Parathyroid adenoma (tissue), 2 donors: ENCODE measurements at regions not wholly inside any gene's neighbourhood (a gene's known extent, or its start where the extent isn't known, plus 50 kb on each side); places are given as distances from the start of the nearest gene placed in this dataset.

Experiments
- H2AFZ ChIP-seq: fragments of 300-600 bp; sonication (generic); one replicate; pipeline ENCODE4 v1.7.0; 2017; ENCODE audit warnings: antibody characterized with exemption, mild to moderate bottlenecking
- H3K27ac ChIP-seq: fragments of 300-600 bp; sonication (generic); one replicate; pipeline ENCODE4 v1.7.0; 2017
- H3K27me3 ChIP-seq: fragments of 300-600 bp; sonication (generic); one replicate; pipeline ENCODE4 v1.7.0; 2017; ENCODE audit warnings: low read length; ENCODE audit not compliant: control insufficient read depth, insufficient read depth
- H3K36me3 ChIP-seq: fragments of 300-600 bp; sonication (generic); one replicate; pipeline ENCODE4 v1.7.0; 2017; ENCODE audit warnings: low read length; ENCODE audit not compliant: control insufficient read depth, insufficient read depth
- H3K4me1 ChIP-seq: fragments of 300-600 bp; sonication (generic); one replicate; pipeline ENCODE4 v1.7.0; 2017; ENCODE audit warnings: control low read depth
- H3K4me2 ChIP-seq: fragments of 300-600 bp; sonication (generic); one replicate; pipeline ENCODE4 v1.7.0; 2017; ENCODE audit warnings: low read length
- H3K4me3 ChIP-seq: fragments of 300-600 bp; sonication (generic); one replicate; pipeline ENCODE4 v1.7.0; 2017; ENCODE audit warnings: low read depth, low read length
- H3K79me2 ChIP-seq: fragments of 300-600 bp; sonication (generic); one replicate; pipeline ENCODE4 v1.7.0; 2017; ENCODE audit warnings: control low read depth
- H3K9ac ChIP-seq: fragments of 300-600 bp; sonication (generic); one replicate; pipeline ENCODE4 v1.7.0; 2017; ENCODE audit warnings: mild to moderate bottlenecking
- H3K9me3 ChIP-seq: fragments of 300-600 bp; sonication (generic); one replicate; pipeline ENCODE4 v1.7.0; 2017; ENCODE audit warnings: low read length; ENCODE audit not compliant: control insufficient read depth
- CTCF ChIP-seq: fragments of 300-600 bp; sonication (generic); IDR thresholded peaks from one replicate; pipeline ENCODE4 v1.7.0; 2017; ENCODE audit warnings: antibody characterized with exemption, mild to moderate bottlenecking
- donor health status: primary hyperparathyroidism.

- Histone ChIP-seq H3K79me2 (no peaks in the 10 kb centered on the region), H3K9me3 (no peaks in the 10 kb centered on the region), H3K4me1 (no peaks in the 10 kb centered on the region), H3K9ac (no peak overlapping the region), H3K4me3 (no peak overlapping the region), H3K36me3 (no peaks in the 10 kb centered on the region), H3K27me3 (no peaks in the 10 kb centered on the region), H3K27ac (no peak overlapping the region), H2AFZ (no peak overlapping the region), H3K4me2 (no peak overlapping the region)
- TF ChIP-seq CTCF, result no peak
These were observed 55.5 kb upstream of the ZC3H11B start for GRCh38 chr1:219668446-219668845.

- Histone ChIP-seq H3K4me3 (no peak overlapping the region), H3K27me3 (no peaks in the 10 kb centered on the region), H3K4me1 (no peaks in the 10 kb centered on the region), H2AFZ (no peak overlapping the region), H3K36me3 (no peaks in the 10 kb centered on the region), H3K9ac (no peak overlapping the region), H3K27ac (no peak overlapping the region), H3K4me2 (no peak overlapping the region), H3K9me3 (no peaks in the 10 kb centered on the region), H3K79me2 (no peaks in the 10 kb centered on the region)
- TF ChIP-seq CTCF, result no peak
These were observed 53.3 kb upstream of the ZC3H11B start for GRCh38 chr1:219666242-219666641.

- H3K4me3 ChIP-seq, result no peak overlapping the region
- no peak overlapping the region for H2AFZ ChIP-seq
- no peaks in the 10 kb centered on the region for H3K36me3 ChIP-seq
- H3K27me3 ChIP-seq, result no peaks in the 10 kb centered on the region
- H3K4me1 ChIP-seq, result no peaks in the 10 kb centered on the region
- no peak overlapping the region for H3K9ac ChIP-seq
- no peak overlapping the region for H3K27ac ChIP-seq
- no peaks in the 10 kb centered on the region for H3K9me3 ChIP-seq
- H3K4me2 ChIP-seq, result no peak overlapping the region
- H3K79me2 ChIP-seq, result no peaks in the 10 kb centered on the region
- TF ChIP-seq CTCF, result no peak
These were observed 52.2 kb upstream of the ZC3H11B start for GRCh38 chr1:219665089-219665488.

GRCh38 chr1:219664310-219665029 is 51.6 kb upstream of the ZC3H11B start:
- H3K4me3 ChIP-seq, result no peak overlapping the region
- no peaks in the 10 kb centered on the region for H3K4me1 ChIP-seq
- no peaks in the 10 kb centered on the region for H3K79me2 ChIP-seq
- no peak overlapping the region for H3K9ac ChIP-seq
- no peak overlapping the region for H2AFZ ChIP-seq
- no peaks in the 10 kb centered on the region for H3K27me3 ChIP-seq
- TF ChIP-seq CTCF, result no peak
- no peak overlapping the region for H3K4me2 ChIP-seq
- H3K36me3 ChIP-seq, result no peaks in the 10 kb centered on the region
- no peak overlapping the region for H3K27ac ChIP-seq
- H3K9me3 ChIP-seq, result no peaks in the 10 kb centered on the region
